NCI-H146 treated with DMSO at 0.1 percent for 48 hours (cell line): ENCODE measurements at regions not wholly inside any gene's neighbourhood (a gene's known extent, or its start where the extent isn't known, plus 50 kb on each side); places are given as distances from the start of the nearest gene placed in this dataset.

Source experiments
- DNase-seq: peaks from one replicate; lab custom pipeline; 2025; ENCODE audit not compliant: unreplicated experiment; lab: John Stamatoyannopoulos, UW

DNA sequence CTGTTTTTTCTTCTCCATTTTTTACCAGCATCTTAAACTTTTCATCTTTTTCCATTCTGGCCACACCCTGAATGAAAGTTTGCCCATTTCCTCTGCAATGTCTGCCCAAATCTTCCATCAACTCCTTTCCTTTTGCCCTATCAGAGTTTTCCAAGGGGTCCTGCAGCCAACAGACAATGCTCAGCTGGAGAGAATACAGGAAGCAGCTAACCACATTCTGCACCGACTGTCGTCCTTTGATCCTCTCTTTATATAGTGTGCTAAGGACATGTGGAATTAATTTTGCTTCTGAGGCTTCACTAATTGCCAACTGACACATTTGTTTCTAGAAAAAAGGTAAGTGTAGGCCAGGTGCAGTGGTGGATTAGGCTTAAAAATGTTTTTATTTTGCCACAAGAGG is 50.5 kb upstream of the DLX2 start:
- no peak for DNase-seq

DNA sequence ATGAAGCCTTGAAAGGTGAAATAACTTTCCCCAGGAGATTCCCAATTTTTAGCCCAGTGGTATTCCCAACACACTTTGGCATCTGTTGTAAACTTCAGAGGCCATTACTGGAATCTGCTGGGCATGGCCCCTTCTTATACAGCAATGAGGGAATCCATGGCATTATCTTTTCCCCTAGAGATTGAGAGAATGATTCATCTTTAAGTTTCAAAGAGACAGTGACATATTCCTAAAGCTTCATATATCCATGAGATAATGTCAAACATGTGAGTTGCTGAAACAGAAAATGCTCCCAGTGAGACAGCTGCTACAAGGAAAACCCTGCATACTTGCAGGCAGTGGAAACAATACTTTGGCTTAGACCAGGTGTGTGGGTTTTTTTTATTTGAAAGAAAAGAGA is 51.1 kb upstream of the DLX2 start:
- DNase-seq, result no peak

DNA sequence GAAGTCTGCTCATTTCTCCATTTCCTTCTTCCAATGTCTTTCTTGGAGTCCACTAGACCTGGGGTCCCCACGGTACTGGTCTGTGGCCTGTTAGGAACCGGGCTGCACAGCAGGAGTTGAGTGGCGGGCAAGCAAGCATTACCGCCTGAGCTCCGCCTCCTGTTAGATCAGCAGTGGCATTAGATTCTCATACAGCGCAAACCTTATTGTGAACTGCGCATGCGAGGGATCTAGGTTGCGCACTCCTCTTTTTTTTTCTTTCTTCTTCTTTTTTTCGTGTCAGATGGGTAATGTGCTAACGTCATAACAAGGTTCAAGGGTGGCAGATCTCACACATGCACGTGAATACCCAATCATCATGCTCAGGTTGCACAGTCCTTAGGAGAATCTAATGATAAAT is 53.1 kb upstream of the DLX2 start:
- DNase-seq, result no peak

DNA sequence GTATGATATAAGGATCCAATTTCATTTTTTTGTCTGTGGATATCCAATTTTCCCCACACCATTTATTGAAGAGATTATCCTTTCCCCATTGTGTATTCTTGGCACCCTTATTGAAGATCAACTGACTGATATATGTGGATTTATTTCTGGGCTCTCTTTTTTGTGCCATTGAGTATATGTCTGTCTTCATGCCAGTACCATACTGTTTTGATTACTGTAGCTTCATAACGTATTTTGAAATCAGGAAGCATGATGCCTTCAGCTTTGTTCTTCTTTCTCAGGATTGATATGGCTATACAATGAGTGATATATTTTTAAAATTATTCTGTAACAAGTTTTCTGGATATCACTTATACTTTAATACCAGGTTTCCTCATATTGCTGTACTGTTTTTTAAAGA is 58.1 kb upstream of the DLX2 start:
- no peak for DNase-seq

DNA sequence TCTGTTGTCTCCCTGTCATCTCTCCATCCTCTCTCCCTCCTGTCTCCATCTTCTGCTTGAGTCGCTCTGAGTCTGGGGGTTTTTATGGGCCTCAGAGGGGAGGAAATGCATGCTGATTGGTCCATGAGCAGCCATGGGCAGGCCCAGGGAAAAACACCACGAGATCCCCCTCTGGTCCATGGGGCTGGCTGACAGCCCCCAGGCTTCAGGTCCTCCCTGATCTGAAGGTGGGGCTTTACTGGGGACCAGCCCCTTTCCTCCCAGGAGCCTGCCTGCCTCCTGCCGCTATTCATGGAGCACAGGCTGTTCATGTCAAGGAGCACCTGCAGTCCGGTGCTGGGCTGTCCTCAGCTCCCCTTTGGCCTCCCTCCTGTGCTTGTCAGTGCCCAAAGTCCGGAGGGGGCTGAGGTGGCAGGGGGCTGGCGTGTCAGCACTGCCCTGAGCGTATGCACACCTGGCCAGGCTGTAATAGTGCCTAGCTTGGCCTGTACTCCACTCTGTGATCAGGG is 59.6 kb upstream of the DLX2 start:
- no peak for DNase-seq

DNA sequence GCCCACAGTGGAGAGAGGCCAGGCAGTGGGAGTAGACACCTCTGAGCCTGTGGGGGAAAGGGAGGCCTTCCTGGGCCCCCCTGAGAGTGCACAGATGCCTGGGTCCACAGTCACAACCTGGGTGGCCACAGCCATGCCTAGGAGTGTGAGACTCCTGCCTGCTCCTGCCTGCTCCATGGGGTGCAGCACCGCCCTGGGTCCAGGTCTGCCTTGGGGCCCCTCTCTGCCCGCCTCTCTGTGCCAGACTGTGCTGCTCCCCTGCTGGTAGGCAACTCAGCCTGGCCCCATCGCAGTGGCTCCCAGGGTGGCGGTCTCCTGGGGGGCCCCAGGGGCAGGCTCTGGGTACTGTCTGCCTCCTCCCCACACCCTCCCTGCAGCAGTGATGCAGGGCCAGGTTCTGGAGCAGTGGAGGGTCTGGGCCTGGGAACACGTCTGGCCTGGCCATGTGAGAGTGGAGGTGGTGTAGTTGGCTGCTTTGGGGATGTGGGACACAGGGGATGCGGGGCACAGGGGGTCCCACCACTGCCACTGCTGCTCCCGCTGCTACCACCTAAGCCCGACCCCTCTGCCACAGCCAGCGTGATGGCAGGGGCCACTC is 60.1 kb upstream of the DLX2 start:
- no peak for DNase-seq

DNA sequence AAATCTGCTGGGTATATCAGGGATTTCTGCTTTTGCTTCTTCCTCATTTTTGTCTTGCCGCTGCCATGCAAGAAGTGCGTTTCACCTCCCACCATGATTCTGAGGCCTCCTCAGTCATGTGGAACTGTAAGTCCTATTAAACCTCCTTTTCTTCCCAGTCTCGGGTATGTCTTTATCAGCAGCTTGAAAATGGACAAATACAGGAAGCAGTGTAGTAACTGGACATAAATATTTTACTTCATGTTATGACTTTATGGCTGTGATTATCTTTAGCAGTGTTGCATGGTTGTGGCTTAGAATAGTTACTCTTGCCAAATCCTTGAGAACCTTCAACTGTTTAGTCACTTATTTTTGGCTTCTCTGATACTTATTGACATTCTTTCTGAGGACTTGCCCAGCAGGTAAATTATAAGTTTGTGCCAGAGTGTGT is 66.2 kb upstream of the DLX2 start:
- no peak for DNase-seq

DNA sequence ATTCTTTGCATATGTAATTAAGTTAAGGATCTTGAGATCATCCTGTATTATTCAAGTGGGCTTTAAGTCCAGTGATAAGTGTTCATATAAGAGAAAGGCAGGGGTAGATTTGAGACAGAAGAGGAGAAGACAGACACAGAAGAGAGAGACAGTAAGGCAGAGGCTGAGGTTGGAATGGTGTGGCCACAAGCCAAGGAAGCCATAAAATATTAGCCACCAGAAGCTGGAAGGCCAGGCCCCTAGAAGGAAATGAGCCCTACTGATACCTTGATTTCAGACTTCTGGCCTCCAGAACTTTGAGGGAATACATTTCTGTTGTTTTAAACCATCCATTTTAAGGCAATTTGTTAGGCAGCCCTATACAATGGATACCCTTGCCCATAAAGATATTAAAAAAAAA is 66.9 kb upstream of the DLX2 start:
- no peak for DNase-seq

DNA sequence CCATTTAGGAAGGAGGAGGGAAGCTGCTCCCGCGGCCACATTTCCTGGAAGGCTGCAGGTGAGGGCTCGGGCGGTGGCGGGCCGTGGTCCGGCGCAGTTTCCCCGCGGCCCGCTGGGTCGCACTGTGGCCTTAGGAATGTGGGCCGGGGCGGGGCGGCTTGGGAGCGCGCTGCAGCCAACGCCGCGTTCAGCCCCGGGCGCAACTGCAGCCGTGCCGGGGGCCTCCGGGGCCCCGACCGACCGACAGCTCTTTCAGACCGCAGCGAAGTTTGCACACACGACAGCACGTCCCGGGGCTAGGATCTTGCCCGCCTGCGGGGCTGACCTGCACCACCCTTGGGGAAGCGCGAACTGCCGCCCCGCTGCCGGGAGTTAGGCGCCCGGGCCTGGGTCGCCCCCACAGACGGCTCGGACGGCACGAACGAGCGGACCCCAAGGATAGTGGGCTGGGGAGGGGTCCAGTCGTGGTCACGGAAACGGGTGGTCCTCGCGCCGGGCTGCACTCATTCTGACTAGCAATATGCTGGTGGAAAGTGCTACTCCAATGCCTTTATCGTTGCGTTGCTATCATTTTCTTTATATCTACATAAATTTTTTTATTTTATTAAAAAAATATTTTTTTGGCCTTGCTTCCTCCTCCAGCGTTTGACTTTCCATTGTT is 69.9 kb upstream of the DLX2 start:
- DNase-seq, result peak; percentile 45

DNA sequence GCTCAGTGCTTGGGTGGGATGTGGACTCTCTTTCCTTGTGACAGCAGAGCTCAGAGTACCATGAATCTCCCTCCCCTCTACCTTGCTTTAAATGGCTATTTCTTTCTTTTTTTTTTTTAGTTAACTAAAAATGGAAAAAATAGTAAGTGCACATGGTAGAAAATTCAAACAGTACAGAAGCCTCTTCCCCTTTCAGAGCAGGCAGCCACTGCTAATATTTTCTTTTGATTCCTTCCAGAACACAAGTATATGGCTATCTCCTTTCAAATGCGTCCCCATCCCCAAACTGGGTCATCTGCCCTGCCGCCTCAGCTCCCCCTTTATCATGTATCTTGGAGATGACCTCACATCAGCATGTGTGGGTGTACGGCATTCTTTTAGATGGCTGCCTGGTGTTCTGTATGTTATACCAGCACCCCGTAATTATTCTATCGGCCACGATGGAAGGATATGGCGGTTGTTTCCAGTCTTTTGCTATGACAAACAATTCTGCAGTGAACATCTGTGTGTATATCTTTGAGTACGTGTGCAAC is 70.5 kb upstream of the DLX2 start:
- no peak for DNase-seq

DNA sequence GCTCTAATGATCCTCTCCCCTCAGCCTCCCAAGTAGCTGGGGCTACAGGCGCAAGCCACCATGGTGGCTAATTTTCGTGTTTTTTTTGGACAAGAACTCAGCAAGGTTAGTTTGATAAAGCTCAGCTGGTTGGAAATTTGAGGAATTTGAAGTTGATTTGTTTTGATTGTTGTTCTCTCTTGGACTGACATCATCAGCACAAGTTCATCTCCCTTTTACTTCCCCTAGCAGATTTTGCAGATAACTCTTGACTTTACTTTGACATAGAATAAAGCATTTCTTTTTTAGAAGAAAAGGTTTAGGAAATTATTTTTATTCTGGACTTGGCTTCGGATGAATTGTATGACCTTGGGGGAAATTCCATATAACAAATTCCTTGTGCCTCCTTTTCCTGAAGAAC is 74.9 kb upstream of the DLX2 start:
- DNase-seq, result no peak

DNA sequence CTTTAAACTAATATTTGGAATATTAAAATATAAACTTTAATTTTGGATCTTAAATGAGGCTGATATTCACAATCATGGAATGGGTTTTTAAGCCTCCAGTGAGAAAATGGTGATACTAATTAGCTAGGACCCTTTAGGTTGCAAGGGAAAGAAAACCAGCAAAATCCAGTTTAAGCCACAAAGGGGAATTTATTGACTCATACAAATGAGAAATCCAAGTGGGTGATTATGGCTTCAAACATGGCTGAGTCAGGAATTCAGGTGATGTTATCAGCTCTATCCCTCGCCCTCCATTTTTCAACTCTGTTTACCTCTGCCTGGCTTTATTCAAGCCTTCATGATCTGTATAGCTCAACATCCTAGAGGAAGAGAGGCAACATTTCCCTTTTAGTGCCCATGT is 75.3 kb upstream of the DLX2 start:
- no peak for DNase-seq

DNA sequence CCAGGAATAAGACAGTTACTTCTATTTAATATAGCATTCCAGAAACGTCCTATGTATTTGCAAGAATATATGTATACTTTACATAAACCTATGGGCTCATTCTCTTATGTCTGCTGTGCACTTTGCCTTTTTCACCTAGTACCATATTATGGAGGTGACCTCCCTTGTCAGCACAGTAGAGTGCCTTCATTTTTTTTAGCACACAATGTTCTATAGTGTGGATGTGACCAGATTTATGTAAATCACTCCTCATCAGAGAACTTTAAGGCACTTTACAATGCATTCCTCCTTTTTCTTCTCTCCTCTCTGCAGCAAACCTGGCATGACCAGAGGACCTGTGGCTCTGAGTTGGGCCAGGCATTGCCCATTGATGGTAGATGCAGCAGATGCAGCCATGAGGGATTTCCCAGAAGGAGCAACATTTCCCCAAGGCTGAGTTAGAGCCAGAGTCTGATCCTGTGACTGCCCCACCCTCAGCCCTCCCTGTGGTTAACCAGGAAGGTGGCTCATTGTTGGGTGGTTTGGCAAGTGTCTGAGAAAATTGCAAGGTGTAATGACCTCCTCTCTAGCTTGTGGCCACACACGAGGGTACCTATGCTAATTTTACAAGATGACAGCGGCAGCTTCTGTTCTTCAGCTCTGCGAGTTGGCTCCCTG is 76.5 kb upstream of the DLX2 start:
- DNase-seq, result no peak

DNA sequence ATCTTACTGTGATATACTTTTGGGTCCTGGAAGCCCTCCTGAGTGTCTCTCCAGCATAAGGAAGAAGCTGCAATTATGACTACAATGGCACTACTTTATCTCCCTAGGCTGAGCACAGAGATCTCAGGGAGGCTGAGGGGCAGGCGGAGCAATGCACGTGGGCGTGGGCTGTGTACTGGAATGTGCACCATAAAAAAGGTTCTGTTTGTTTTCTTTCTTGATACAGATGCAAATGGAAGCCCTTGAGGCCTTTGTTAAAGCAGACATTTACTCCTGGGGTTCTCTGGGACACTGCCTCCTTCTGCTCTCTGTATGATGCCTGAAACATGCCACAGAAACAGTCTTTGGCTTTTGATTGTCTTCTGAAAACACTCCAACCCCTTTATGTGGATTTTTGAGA is 79.1 kb upstream of the DLX2 start:
- DNase-seq, result no peak

DNA sequence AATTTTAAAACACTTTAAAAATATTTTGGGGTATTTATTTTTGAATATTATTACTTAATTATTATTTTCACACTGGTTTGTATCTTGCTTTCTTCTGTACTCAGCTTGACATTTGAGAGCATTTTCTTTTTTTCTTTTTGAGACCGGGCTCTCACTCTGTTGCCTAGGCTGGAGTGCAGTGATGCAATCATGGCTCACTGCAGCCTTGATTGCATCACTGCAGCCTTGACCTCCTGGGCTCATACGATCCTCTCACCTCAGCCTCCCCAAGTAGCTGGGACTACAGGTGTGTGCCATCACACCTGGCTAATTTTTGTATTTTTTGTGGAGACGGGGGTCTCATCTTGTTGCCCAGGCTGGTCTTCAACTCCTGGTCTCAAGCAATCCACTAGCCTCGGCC is 79.9 kb upstream of the DLX2 start:
- DNase-seq, result no peak

DNA sequence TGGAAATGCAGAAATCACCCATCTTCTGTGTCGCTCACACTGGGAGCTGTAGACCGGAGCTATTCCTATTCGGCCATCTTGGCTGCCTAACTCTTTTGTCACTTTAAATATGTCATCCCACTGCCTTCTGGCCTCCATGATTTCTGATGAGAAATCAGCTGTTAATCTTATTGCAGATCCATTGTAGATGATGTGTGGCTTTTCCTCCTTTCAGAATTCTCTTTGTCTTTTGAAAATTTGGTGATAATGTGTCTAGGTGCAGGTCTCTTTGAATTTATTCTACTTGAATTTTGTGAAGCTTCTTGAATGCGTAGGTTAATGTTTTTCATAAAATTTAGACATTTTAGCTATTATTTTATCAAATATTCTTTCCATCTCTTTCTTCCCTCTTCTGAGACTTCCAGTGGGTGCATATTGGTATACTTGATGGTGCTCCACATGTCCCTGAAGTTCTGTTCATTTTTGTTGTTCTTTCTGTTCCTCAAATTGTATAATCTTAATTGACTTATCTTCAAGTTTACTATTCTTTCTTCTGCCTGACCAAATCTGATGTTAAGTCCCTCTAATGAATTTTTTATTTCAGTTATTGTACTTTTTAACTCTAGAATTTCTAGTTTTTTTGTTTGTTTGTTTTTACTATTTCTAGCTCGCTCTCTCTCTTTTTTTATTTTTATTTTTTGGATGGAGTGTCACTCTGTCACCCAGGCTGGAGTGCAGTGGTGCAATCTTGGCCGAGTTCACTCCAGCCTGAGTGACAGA is 90.8 kb upstream of the DLX2 start:
- DNase-seq, result no peak

DNA sequence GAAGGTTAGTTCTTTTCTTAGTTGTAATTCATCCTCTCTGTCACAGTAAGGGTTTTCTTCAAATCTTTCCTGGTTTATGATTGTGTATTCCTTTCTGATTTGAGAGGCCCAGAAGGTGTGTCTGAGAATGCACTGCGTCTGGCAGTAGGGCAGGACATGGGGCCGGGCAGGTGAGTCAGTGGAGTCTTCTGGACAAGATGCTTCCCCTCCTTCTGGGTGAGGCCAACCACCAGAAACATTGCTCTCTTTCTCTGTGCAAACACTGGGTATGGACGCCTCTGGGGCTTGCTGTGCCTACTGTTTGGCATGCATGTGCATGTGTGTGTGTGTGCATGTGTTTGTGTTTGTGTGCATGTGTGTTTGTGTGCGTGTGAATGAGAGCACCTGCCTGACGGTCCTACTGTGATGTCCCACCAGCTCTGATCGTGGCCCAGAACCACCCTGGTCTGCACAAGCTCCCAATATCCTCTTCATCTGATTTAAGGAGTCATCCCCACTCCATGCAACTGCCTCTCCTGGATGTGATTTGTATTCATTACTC is 93.2 kb upstream of the DLX2 start:
- DNase-seq, result no peak

DNA sequence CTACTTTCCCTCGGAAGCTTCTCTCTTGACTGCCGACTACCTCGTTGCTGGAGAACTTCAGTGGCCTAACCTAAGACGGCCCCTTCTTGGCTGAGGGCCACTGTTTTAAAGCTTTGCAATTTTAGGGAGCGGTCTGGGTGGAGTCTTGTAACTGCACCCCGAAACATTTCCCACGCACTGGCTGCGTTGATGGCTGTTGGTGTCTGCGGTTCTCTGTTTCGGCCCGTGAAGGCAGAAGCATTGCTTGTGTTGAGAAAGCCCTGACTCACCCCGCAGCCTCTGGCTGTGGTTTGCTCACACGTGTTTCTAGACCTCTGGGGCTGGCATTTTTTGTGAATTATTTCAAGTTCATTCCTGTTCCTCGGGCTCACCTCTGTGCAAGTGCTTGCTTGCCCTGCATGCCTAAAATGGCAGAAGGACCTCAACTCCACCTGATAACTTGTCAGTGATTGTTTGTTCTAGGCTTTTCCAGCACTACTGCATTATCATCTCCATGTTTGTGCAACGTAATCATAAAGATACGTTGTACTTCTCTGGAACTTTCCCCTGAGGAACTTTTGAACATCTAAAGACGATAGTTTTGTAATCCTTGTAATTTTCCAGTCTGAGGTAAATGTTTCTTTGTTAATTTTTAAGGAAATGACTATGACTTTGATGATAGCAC is 94.2 kb upstream of the DLX2 start:
- no peak for DNase-seq

DNA sequence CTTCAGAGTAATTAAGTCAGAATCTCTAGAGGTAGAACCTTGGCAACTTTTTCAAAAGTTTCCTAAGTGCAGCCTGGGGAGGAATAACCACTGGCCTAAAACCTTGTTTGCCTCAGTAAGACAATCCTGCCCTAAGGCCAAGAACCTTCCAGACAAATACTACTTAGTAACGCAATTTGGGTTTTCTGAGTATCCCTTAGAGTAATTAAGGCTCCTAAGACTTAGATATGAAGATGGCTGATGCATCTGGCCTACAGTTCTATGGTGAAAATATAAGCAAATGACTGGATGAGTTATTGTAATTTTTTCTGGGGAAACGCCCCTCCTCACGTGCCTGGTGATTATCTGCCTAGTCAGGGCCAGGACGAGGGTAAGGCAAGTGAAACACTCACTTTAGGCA is 95.7 kb upstream of the DLX2 start:
- DNase-seq, result no peak

DNA sequence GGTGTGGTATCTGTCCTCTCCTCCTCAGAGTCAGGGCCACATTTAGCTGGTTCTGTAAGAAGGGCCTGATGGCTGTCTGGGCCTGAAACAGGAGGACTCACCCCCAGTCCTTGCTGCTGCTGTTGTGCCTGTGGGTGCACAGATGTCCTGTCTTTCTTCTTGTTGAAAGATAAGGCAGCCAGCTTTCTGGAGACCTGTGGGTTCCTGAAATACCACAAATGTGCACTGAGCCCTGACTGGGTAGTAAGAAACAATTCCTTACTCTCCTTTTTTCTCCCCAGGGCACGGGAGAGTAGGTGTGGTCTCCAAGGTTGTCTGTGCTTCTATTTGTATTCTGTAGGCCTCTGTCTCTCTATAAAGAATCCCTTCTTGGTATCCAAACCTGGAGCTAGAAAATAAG is 96.2 kb upstream of the DLX2 start:
- DNase-seq, result no peak
